HG02588 (cell line): ENCODE measurements at regions not wholly inside any gene's neighbourhood (a gene's known extent, or its start where the extent isn't known, plus 50 kb on each side); places are given as distances from the start of the nearest gene placed in this dataset.
"Not testable (repeated sequence)": the region's sequence is repeated elsewhere in the genome, so short reads cannot be mapped to it uniquely, and the experiment has no call there.

Experiments
- ATAC-seq: cut with Tn5 transposase; IDR thresholded peaks from one replicate; pipeline ENCODE4 v1.9.1; 2021; ENCODE audit warnings: mild to moderate bottlenecking, moderate library complexity; ENCODE audit not compliant: unreplicated experiment

GRCh38 chr12:131634037-131634436 lies 76.9 kb upstream of the SFSWAP start:
- no peak for ATAC-seq

- ATAC-seq: not testable (repeated sequence)
These were observed 75.9 kb upstream of the SFSWAP start for GRCh38 chr12:131635012-131635411.

GRCh38 chr12:131635491-131636122 lies 75.3 kb upstream of the SFSWAP start:
- ATAC-seq: no peak

GRCh38 chr12:131636266-131636665 lies 74.6 kb upstream of the SFSWAP start:
- no peak for ATAC-seq

GRCh38 chr12:131636940-131637750 lies 73.7 kb upstream of the SFSWAP start:
- ATAC-seq: no peak

- ATAC-seq: no peak
These were observed 72.9 kb upstream of the SFSWAP start for GRCh38 chr12:131637986-131638385.

GRCh38 chr12:131639270-131639940 lies 71.5 kb upstream of the SFSWAP start:
- ATAC-seq: no peak

- no peak for ATAC-seq
These were observed 70.4 kb upstream of the SFSWAP start for GRCh38 chr12:131640525-131640924.

- no peak for ATAC-seq
These were observed 69.6 kb upstream of the SFSWAP start for GRCh38 chr12:131641315-131641714.

GRCh38 chr12:131642101-131642540 lies 68.8 kb upstream of the SFSWAP start:
- ATAC-seq: no peak

GRCh38 chr12:131642771-131643170 lies 68.1 kb upstream of the SFSWAP start:
- no peak for ATAC-seq

- no peak for ATAC-seq
These were observed 67.0 kb upstream of the SFSWAP start for GRCh38 chr12:131643631-131644452.

GRCh38 chr12:131644481-131644880 lies 66.4 kb upstream of the SFSWAP start:
- ATAC-seq: no peak

- not testable (repeated sequence) for ATAC-seq
These were observed 66.0 kb upstream of the SFSWAP start for GRCh38 chr12:131644917-131645316.

- not testable (repeated sequence) for ATAC-seq
These were observed 65.3 kb upstream of the SFSWAP start for GRCh38 chr12:131645557-131645956.

GRCh38 chr12:131646444-131646843 lies 64.4 kb upstream of the SFSWAP start:
- ATAC-seq: not testable (repeated sequence)

- ATAC-seq: no peak
These were observed 63.2 kb upstream of the SFSWAP start for GRCh38 chr12:131647667-131648066.

GRCh38 chr12:131655469-131656174 lies 55.3 kb upstream of the SFSWAP start:
- not testable (repeated sequence) for ATAC-seq

GRCh38 chr12:131656796-131657195 lies 54.1 kb upstream of the SFSWAP start:
- not testable (repeated sequence) for ATAC-seq

- ATAC-seq: not testable (repeated sequence)
These were observed 52.3 kb upstream of the SFSWAP start for GRCh38 chr12:131658605-131659004.
